ENCODE measurements at regions not wholly inside any gene's neighbourhood (a gene's known extent, or its start where the extent isn't known, plus 50 kb on each side); places are given as distances from the start of the nearest gene placed in this dataset.

GRCh38 chr2:195322324-195322723 lies 334.7 kb upstream of the SLC39A10 start:
- Histone ChIP-seq H3K36me3 (replicated peaks; ENCODE audit: insufficient read depth, low read length) (no peaks in the 10 kb centered on the region), H3K4me1 (ENCODE audit: low read length) (no peaks in the 10 kb centered on the region), H3K27ac (ENCODE audit: low read length) (no peak overlapping the region), H3K9me3 (replicated peaks; ENCODE audit: insufficient read depth, low read length) (no peaks in the 10 kb centered on the region), H3K9ac (ENCODE audit: low read length) (no peak overlapping the region), H3K27me3 (replicated peaks; ENCODE audit: insufficient read depth, low read length) (no peaks in the 10 kb centered on the region), H3K4me2 (ENCODE audit: low read depth, low read length) (no peak overlapping the region), H2AFZ (ENCODE audit: low read length) (no peak overlapping the region), H3K4me3 (ENCODE audit: low read length) (no peak overlapping the region), H4K20me1 (ENCODE audit: insufficient read depth, low read length) (no peaks in the 10 kb centered on the region), H3K9me2 (replicated peaks; ENCODE audit: insufficient read depth, low read length) (no peaks in the 10 kb centered on the region), H3F3A (ENCODE audit: insufficient read depth, low read length) (no peaks in the 10 kb centered on the region), H3K79me2 (ENCODE audit: low read length) (no peaks in the 10 kb centered on the region)
- TF ChIP-seq CTCF (IDR thresholded peaks at IDR 0.05; ENCODE audit: low read length) (no peak), EZH2phosphoT487 (IDR thresholded peaks at IDR 0.05; ENCODE audit: low read length) (no peak), EZH2 (optimal IDR thresholded peaks at IDR 0.05; ENCODE audit: low read depth, low read length) (no peak)
- no peak for DNase-seq

- Histone ChIP-seq H3K27me3 (replicated peaks; ENCODE audit: insufficient read depth, low read length) (no peaks in the 10 kb centered on the region), H3K9ac (ENCODE audit: low read length) (no peak overlapping the region), H3K4me3 (ENCODE audit: low read length) (no peak overlapping the region), H3K79me2 (ENCODE audit: low read length) (no peaks in the 10 kb centered on the region), H3K9me2 (replicated peaks; ENCODE audit: insufficient read depth, low read length) (no peaks in the 10 kb centered on the region), H3F3A (ENCODE audit: insufficient read depth, low read length) (no peaks in the 10 kb centered on the region), H4K20me1 (ENCODE audit: insufficient read depth, low read length) (no peaks in the 10 kb centered on the region), H3K27ac (ENCODE audit: low read length) (no peak overlapping the region), H3K4me1 (ENCODE audit: low read length) (no peaks in the 10 kb centered on the region), H3K4me2 (ENCODE audit: low read depth, low read length) (no peak overlapping the region), H2AFZ (ENCODE audit: low read length) (no peak overlapping the region), H3K9me3 (replicated peaks; ENCODE audit: insufficient read depth, low read length) (no peaks in the 10 kb centered on the region), H3K36me3 (replicated peaks; ENCODE audit: insufficient read depth, low read length) (no peaks in the 10 kb centered on the region)
- TF ChIP-seq CTCF (IDR thresholded peaks at IDR 0.05; ENCODE audit: low read length) = no peak
- TF ChIP-seq EZH2 (optimal IDR thresholded peaks at IDR 0.05; ENCODE audit: low read depth, low read length) = no peak
- no peak for TF ChIP-seq EZH2phosphoT487 (IDR thresholded peaks at IDR 0.05; ENCODE audit: low read length)
- no peak for DNase-seq
Observed at GRCh38 chr2:195320413-195320973, 336.5 kb upstream of the SLC39A10 start.

- no peak overlapping the region for H3K27ac ChIP-seq (ENCODE audit: low read length)
- no peak overlapping the region for H3K4me3 ChIP-seq (ENCODE audit: low read length)
- no peaks in the 10 kb centered on the region for H3K9me2 ChIP-seq (replicated peaks; ENCODE audit: insufficient read depth, low read length)
- no peaks in the 10 kb centered on the region for H3K4me1 ChIP-seq (ENCODE audit: low read length)
- no peaks in the 10 kb centered on the region for H3K79me2 ChIP-seq (ENCODE audit: low read length)
- no peak overlapping the region for H3K4me2 ChIP-seq (ENCODE audit: low read depth, low read length)
- no peaks in the 10 kb centered on the region for H4K20me1 ChIP-seq (ENCODE audit: insufficient read depth, low read length)
- DNase-seq = no peak
- no peaks in the 10 kb centered on the region for H3K27me3 ChIP-seq (replicated peaks; ENCODE audit: insufficient read depth, low read length)
- no peaks in the 10 kb centered on the region for H3K9me3 ChIP-seq (replicated peaks; ENCODE audit: insufficient read depth, low read length)
- TF ChIP-seq EZH2 (optimal IDR thresholded peaks at IDR 0.05; ENCODE audit: low read depth, low read length) (no peak), CTCF (IDR thresholded peaks at IDR 0.05; ENCODE audit: low read length) (no peak), EZH2phosphoT487 (IDR thresholded peaks at IDR 0.05; ENCODE audit: low read length) (no peak)
- H3F3A ChIP-seq (ENCODE audit: insufficient read depth, low read length) = no peaks in the 10 kb centered on the region
- no peak overlapping the region for H2AFZ ChIP-seq (ENCODE audit: low read length)
- no peak overlapping the region for H3K9ac ChIP-seq (ENCODE audit: low read length)
- H3K36me3 ChIP-seq (replicated peaks; ENCODE audit: insufficient read depth, low read length) = no peaks in the 10 kb centered on the region
Observed at GRCh38 chr2:195319548-195320412, 337.2 kb upstream of the SLC39A10 start.
